Chondrocyte (in vitro differentiated cells): ENCODE measurements at regions not wholly inside any gene's neighbourhood (a gene's known extent, or its start where the extent isn't known, plus 50 kb on each side); places are given as distances from the start of the nearest gene placed in this dataset.

Experiments
- DNase-seq: peaks from one replicate; pipeline ENCODE4 v3.0.0; 2021; ENCODE audit warnings: mixed read lengths, low spot score
- H3K27ac Mint-ChIP-seq: one replicate; pipeline ENCODE4 v1.8.0; 2021; ENCODE audit warnings: mild to moderate bottlenecking, moderate library complexity, mixed read lengths; ENCODE audit not compliant: unreplicated experiment
- H3K27me3 Mint-ChIP-seq: 2 replicates; pipeline ENCODE4 v1.8.0; 2021; ENCODE audit warnings: low read depth, mixed read lengths
- H3K36me3 Mint-ChIP-seq: 2 replicates; pipeline ENCODE4 v1.8.0; 2021; ENCODE audit warnings: low read depth, mixed read lengths
- H3K4me1 Mint-ChIP-seq: 2 replicates; pipeline ENCODE4 v1.8.0; 2021; ENCODE audit warnings: low read depth, mild to moderate bottlenecking, mixed read lengths
- H3K4me3 Mint-ChIP-seq: one replicate; pipeline ENCODE4 v1.8.0; 2021; ENCODE audit warnings: mild to moderate bottlenecking, moderate library complexity, mixed read lengths; ENCODE audit not compliant: unreplicated experiment
- H3K9me3 Mint-ChIP-seq: 2 replicates; pipeline ENCODE4 v1.8.0; 2021; ENCODE audit warnings: low read depth, mixed read lengths
- TF ChIP-seq, protein P1 (sequence below): fragments of 200-600 bp; sonication (generic); IDR thresholded peaks from 2 replicates; pipeline ENCODE4 v1.5.0; 2021; ENCODE audit warnings: antibody characterized with exemption, mild to moderate bottlenecking, moderate library complexity

DNA sequence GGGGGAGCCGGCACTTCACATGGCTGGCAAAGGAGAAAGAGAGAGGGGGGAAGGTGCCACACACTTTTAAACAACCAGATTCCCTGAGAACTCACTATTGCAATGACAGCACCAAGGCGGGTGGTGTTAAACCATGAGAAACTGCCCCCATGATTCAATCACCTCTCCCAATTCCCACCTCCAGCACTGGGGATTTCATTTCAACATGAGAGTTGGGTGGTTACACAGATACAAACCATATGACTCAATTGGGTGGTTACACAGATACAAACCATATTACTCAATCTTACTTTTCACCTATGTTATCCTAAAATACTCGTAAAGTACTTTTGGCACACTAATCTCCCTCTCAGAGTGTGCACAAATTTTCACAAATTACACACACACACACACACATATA is 1097.5 kb upstream of the TMPRSS15 start:
- DNase-seq, result no peak
- H3K36me3 Mint-ChIP-seq, result peaks cover 5% of the 10 kb centered on the region
- TF ChIP-seq, protein P1, sequence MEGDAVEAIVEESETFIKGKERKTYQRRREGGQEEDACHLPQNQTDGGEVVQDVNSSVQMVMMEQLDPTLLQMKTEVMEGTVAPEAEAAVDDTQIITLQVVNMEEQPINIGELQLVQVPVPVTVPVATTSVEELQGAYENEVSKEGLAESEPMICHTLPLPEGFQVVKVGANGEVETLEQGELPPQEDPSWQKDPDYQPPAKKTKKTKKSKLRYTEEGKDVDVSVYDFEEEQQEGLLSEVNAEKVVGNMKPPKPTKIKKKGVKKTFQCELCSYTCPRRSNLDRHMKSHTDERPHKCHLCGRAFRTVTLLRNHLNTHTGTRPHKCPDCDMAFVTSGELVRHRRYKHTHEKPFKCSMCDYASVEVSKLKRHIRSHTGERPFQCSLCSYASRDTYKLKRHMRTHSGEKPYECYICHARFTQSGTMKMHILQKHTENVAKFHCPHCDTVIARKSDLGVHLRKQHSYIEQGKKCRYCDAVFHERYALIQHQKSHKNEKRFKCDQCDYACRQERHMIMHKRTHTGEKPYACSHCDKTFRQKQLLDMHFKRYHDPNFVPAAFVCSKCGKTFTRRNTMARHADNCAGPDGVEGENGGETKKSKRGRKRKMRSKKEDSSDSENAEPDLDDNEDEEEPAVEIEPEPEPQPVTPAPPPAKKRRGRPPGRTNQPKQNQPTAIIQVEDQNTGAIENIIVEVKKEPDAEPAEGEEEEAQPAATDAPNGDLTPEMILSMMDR, result no peak
- no peak overlapping the region for H3K4me3 Mint-ChIP-seq
- H3K27ac Mint-ChIP-seq, result no peak overlapping the region
- peaks cover under 1% of the 10 kb centered on the region for H3K4me1 Mint-ChIP-seq
- H3K9me3 Mint-ChIP-seq, result peaks cover 19% of the 10 kb centered on the region
- H3K27me3 Mint-ChIP-seq, result no peaks in the 10 kb centered on the region

DNA sequence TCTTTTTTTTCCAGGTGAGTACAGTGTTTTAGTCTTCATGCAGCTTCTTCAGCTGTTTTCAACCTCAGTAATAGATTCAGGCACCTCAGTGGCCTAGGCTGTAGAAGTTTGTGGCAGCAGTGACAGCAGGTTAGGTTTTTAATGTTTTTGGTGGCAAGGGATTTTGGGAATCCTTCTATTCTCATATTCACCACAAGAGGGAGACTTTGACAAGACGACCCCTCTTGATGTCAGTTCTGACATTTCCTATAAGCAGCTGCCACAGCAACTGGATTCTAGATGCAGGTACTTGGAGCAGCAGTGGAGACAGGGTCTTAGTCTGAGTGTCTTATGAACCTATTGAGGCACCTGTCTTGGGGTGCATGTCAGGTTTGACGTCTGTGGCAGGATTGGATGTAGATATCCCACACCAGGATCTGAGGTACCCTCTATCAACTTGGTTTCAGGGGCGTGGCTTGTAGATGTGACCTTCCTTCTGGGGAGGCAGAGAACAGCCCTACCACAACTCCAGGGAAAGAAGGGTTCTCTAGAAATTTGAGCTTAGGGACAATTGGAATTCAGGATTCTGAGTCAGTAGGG is 1104.2 kb upstream of the TMPRSS15 start:
- H3K27me3 Mint-ChIP-seq, result no peaks in the 10 kb centered on the region
- peaks cover 29% of the 10 kb centered on the region for H3K9me3 Mint-ChIP-seq
- H3K4me3 Mint-ChIP-seq, result no peak overlapping the region
- DNase-seq, result no peak
- H3K4me1 Mint-ChIP-seq, result no peaks in the 10 kb centered on the region
- H3K27ac Mint-ChIP-seq, result no peak overlapping the region
- H3K36me3 Mint-ChIP-seq, result peaks cover 5% of the 10 kb centered on the region
- TF ChIP-seq, protein P1, result peak; percentile 71

DNA sequence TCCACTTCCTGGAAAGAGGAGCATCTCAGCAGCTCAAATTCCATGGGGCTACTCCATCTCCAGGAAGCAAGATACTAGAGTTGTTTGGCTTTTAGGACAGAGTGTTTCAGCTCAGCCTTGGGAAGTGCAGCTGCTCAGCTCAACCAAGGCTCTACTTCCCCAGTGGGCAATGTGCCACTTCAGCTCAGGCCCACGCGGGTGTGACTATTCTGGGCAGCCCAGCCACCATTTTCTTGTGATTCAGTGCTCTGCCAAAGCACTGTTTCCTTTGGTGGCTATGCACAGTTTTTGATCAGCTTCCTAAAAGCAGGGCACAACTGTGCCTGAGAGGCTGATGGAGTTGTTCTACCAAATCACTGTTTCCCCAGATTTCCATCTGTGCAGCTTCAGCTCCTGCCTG is 1104.9 kb upstream of the TMPRSS15 start:
- H3K27ac Mint-ChIP-seq, result no peak overlapping the region
- no peaks in the 10 kb centered on the region for H3K4me1 Mint-ChIP-seq
- peaks cover 25% of the 10 kb centered on the region for H3K9me3 Mint-ChIP-seq
- no peaks in the 10 kb centered on the region for H3K27me3 Mint-ChIP-seq
- DNase-seq, result peak; percentile 28
- H3K36me3 Mint-ChIP-seq, result peaks cover 3% of the 10 kb centered on the region
- TF ChIP-seq, protein P1, result no peak
- H3K4me3 Mint-ChIP-seq, result no peak overlapping the region

DNA sequence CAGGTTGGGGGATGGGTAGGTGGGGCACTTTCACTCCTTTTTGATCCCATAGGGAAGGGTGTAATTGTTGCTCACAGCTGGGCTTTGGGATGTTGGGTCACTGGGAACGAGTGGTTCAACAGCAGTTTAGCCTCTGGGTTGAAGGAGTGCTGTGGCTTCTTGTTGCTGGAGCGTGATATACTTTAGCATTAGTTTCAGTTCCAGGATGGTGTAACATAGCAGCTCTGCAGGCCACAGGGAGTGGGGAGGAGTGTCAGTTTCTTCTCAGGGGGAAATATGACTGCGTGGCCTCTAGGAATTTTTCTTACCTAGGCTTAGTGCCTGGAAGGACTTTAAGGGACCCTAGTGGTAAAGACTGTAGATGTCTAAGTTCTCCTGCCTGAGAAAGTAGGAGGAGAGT is 1105.3 kb upstream of the TMPRSS15 start:
- no peak overlapping the region for H3K27ac Mint-ChIP-seq
- H3K9me3 Mint-ChIP-seq, result peaks cover 27% of the 10 kb centered on the region
- no peaks in the 10 kb centered on the region for H3K27me3 Mint-ChIP-seq
- DNase-seq, result no peak
- H3K4me1 Mint-ChIP-seq, result no peaks in the 10 kb centered on the region
- no peak overlapping the region for H3K4me3 Mint-ChIP-seq
- TF ChIP-seq, protein P1, result no peak
- peaks cover 3% of the 10 kb centered on the region for H3K36me3 Mint-ChIP-seq

DNA sequence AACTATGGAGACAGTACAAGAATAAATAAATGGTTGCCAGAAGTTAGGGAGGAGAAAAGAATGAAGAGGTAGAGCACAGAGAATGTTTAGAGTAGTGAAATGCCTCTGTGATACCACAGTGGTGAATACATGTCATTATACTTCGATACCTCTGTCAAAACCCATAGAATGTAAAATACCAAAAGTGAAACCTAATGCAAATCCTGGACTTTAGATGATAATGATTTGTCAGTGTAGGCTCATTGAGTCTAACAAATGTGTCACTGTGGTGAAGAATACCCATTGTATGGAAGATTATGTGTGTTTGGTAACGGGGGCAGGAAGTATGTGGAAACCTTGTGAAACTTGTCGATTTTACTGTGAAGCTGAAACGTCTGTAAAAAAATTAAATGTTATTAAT is 1106.5 kb upstream of the TMPRSS15 start:
- no peak overlapping the region for H3K4me3 Mint-ChIP-seq
- TF ChIP-seq, protein P1, result no peak
- H3K9me3 Mint-ChIP-seq, result peaks cover 32% of the 10 kb centered on the region
- DNase-seq, result no peak
- peaks cover 1% of the 10 kb centered on the region for H3K36me3 Mint-ChIP-seq
- no peak overlapping the region for H3K27ac Mint-ChIP-seq
- no peaks in the 10 kb centered on the region for H3K4me1 Mint-ChIP-seq
- no peaks in the 10 kb centered on the region for H3K27me3 Mint-ChIP-seq
